K562 (cell line): ENCODE measurements at regions not wholly inside any gene's neighbourhood (a gene's known extent, or its start where the extent isn't known, plus 50 kb on each side); places are given as distances from the start of the nearest gene placed in this dataset.

Source experiments
- ATAC-seq: fragments of 200-7000 bp; cut with Tn5 transposase; 3 replicates; pipeline ENCODE4 v1.9.1; 2020; ENCODE audit warnings: moderate library complexity
- BruUV-seq: library from RNA; stranded (reverse); fragments of 400-500 nt; replicated peaks from 2 replicates; lab custom pipeline; 2021; lab: Mats Ljungman, UMichigan
- CTCF ChIA-PET: fragments of 300-600 bp; formaldehyde crosslinking; extraction: SDS; loops from one replicate; lab custom pipeline; 2021; ENCODE audit warnings: low intra/inter-chr PET ratio; lab: Yijun Ruan, JAX
- POLR2A ChIA-PET: fragments of 300-600, 350-650 bp; sonication (Branson Sonifier 250); formaldehyde crosslinking; extraction: SDS; loops from one replicate; lab custom pipeline; 2021; ENCODE audit warnings: antibody characterized with exemption, inconsistent platforms; lab: Yijun Ruan, JAX
- DNase-seq, 4 experiments: peaks; one replicate each; pipeline versions ENCODE4 v3.0.0 to v3.0.0-alpha.2; 2011 to 2018; ENCODE audit warnings: low spot score in 3 of 4, mixed read lengths in 3 of 4; ENCODE audit errors: extremely low read depth in 1 of 4
- FAIRE-seq: peaks from 2 replicates; lab custom pipeline; 2011; peaks lifted over from hg19 to GRCh38; lab: Jason Lieb, UNC
- H2AFZ ChIP-seq: 2 replicates; pipeline ENCODE4 v1.6.0; 2011; ENCODE audit warnings: low read depth, low read length, control low read depth, inconsistent platforms
- H3K27ac ChIP-seq: fragments of 200-600 bp; 3 replicates; pipeline ENCODE4 v1.8.0; 2011; ENCODE audit warnings: low read depth, mild to moderate bottlenecking, control low read depth, inconsistent platforms, low read length, moderate library complexity, mixed read lengths; ENCODE audit errors: extremely low read depth
- H3K27me3 ChIP-seq, 2 experiments: fragments of 300-600 bp in 1 of 2; 2 replicates in 1 of 2; 3 replicates in 1 of 2; pipeline versions ENCODE4 v1.6.0 to v1.8.0; 2011; ENCODE audit warnings: inconsistent platforms in 2 of 2, low read length in 2 of 2, mild to moderate bottlenecking in 1 of 2, mixed read lengths in 1 of 2, moderate library complexity in 1 of 2; ENCODE audit not compliant: control insufficient read depth in 2 of 2, insufficient read depth in 2 of 2
- H3K36me3 ChIP-seq: fragments of 300-600 bp; 3 replicates; pipeline ENCODE4 v1.8.0; 2011; ENCODE audit warnings: mild to moderate bottlenecking, low read length, inconsistent platforms; ENCODE audit not compliant: control insufficient read depth, insufficient read depth
- H3K4me1 ChIP-seq, 2 experiments: fragments of 200-600 bp in 1 of 2; replicated peaks in 1 of 2; 2 replicates in 1 of 2; 3 replicates in 1 of 2; pipeline versions ENCODE4 v1.5.1 to v1.8.0; 2011; ENCODE audit warnings: inconsistent platforms in 2 of 2, low read length in 2 of 2, mild to moderate bottlenecking in 1 of 2, mixed read lengths in 1 of 2, moderate library complexity in 1 of 2; ENCODE audit not compliant: control insufficient read depth in 2 of 2, insufficient read depth in 2 of 2
- H3K4me2 ChIP-seq: 2 replicates; pipeline ENCODE4 v1.6.1; 2011; ENCODE audit warnings: low read length, control low read depth, inconsistent platforms, mixed read lengths; ENCODE audit not compliant: insufficient read depth
- H3K4me3 ChIP-seq: fragments of 200-600 bp; sonication (generic), shearing (Covaris generic); 2 replicates; pipeline ENCODE4 v1.5.1; 2016; ENCODE audit warnings: control low read depth, inconsistent platforms
- H3K79me2 ChIP-seq: fragments of 200-600 bp; 3 replicates; pipeline ENCODE4 v1.8.0; 2011; ENCODE audit warnings: low read length, inconsistent platforms; ENCODE audit not compliant: control insufficient read depth, insufficient read depth
- H3K9ac ChIP-seq, 2 experiments: 2 replicates each; pipeline versions ENCODE4 v1.6.0 to v1.6.1; 2011; ENCODE audit warnings: low read depth in 2 of 2, low read length in 2 of 2, control low read depth in 1 of 2, inconsistent platforms in 1 of 2, mild to moderate bottlenecking in 1 of 2, mixed read lengths in 1 of 2; ENCODE audit not compliant: insufficient read depth in 1 of 2
- H3K9me1 ChIP-seq: one replicate; pipeline ENCODE4 v1.6.0; 2011; ENCODE audit warnings: inconsistent platforms, mild to moderate bottlenecking, low read length, moderate library complexity; ENCODE audit not compliant: control insufficient read depth, insufficient read depth
- H3K9me3 ChIP-seq: replicated peaks from 2 replicates; pipeline ENCODE4 v1.5.1; 2011; ENCODE audit warnings: low read depth, low read length, inconsistent platforms; ENCODE audit not compliant: control insufficient read depth, insufficient read depth
- H4K20me1 ChIP-seq: replicated peaks from 2 replicates; pipeline ENCODE4 v1.6.1; 2011; ENCODE audit warnings: low read length, inconsistent platforms, mixed read lengths; ENCODE audit not compliant: control insufficient read depth, insufficient read depth
- ATF1 ChIP-seq, 2 experiments: fragments of 450-650 bp in 1 of 2; IDR thresholded peaks; 2 replicates each; pipeline ENCODE4 v1.6.1; 2016; ENCODE audit warnings: missing compliant biosample characterization in 1 of 2, missing genetic modification characterization in 1 of 2
- CSDE1 ChIP-seq, 2 experiments: fragments of 450-650 bp; IDR thresholded peaks; 2 replicates each; pipeline ENCODE4 v1.6.1; 2016; ENCODE audit warnings: mild to moderate bottlenecking in 1 of 2
- DDX20 ChIP-seq: fragments of 450-650 bp; IDR thresholded peaks from 2 replicates; pipeline ENCODE4 v1.6.1; 2016; ENCODE audit warnings: missing genetic modification characterization, low read depth, mild to moderate bottlenecking, missing compliant biosample characterization, moderate library complexity
- KDM2B ChIP-seq: fragments of 250-450 bp; sonication (Bioruptor Pico); IDR thresholded peaks from 2 replicates; pipeline ENCODE4 v1.8.0; 2021; ENCODE audit warnings: mild to moderate bottlenecking, moderate library complexity
- LARP7 ChIP-seq: fragments of 450-650 bp; IDR thresholded peaks from 2 replicates; pipeline ENCODE4 v1.6.1; 2016
- PTBP1 ChIP-seq: fragments of 200-400 bp; formaldehyde crosslinking; IDR thresholded peaks from 2 replicates; pipeline ENCODE4 v1.6.1; 2017; ENCODE audit warnings: low read depth, low read length
- PTRF ChIP-seq: fragments of 450-650 bp; IDR thresholded peaks from 2 replicates; pipeline ENCODE4 v1.6.1; 2016; ENCODE audit warnings: mild to moderate bottlenecking, missing genetic modification characterization, missing compliant biosample characterization
- RAD21 ChIP-seq, 2 experiments: fragments of 250-450 bp in 1 of 2; fragments of 450-650 bp in 1 of 2; sonication (Bioruptor Pico) in 1 of 2; formaldehyde crosslinking in 1 of 2; IDR thresholded peaks in 1 of 2; conservative IDR thresholded peaks in 1 of 2; 2 replicates each; pipeline versions ENCODE4 v1.4.0 to v1.8.0; 2020 to 2022; ENCODE audit warnings: mild to moderate bottlenecking in 2 of 2, moderate library complexity in 1 of 2
- STAT5B ChIP-seq: fragments of 250-450 bp; sonication (Bioruptor Pico); IDR thresholded peaks from 2 replicates; pipeline ENCODE4 v1.8.0; 2021; ENCODE audit warnings: mild to moderate bottlenecking, inconsistent platforms
- TAF1 ChIP-seq: IDR thresholded peaks from 2 replicates; pipeline ENCODE4 v1.6.1; 2011; ENCODE audit warnings: mild to moderate bottlenecking, low read length, moderate library complexity; ENCODE audit not compliant: insufficient read depth, control insufficient read depth, severe bottlenecking; ENCODE audit errors: extremely low read depth
- ZNF232 ChIP-seq: sonication (generic); formaldehyde crosslinking; IDR thresholded peaks from 2 replicates; pipeline ENCODE4 v1.8.0; 2022; ENCODE audit warnings: mild to moderate bottlenecking, missing genetic modification reagents
- ZNF311 ChIP-seq: fragments of 250-450 bp; sonication (Bioruptor Pico); IDR thresholded peaks from 2 replicates; pipeline ENCODE4 v1.4.0; 2020; ENCODE audit warnings: mild to moderate bottlenecking, moderate library complexity
- WGBS: fragments of 100-300 bp; shearing (Covaris generic); methylation state at CpG from one replicate; pipeline ENCODE4 v1.1.6; 2016; ENCODE audit warnings: low coverage, mixed read lengths; ENCODE audit not compliant: insufficient coverage; ENCODE audit errors: missing lambda C conversion rate; 5-methylcytosine and 5-hydroxymethylcytosine counted together
- in situ Hi-C: fragments of 300-500 bp; cut with MboI; formaldehyde crosslinking; loops from 4 replicates; pipeline ENCODE4 v1.15.0; 2018; ENCODE audit warnings: inconsistent platforms, mixed read lengths
- intact Hi-C: fragments of 100-400 bp; cut with micrococcal nuclease; formaldehyde crosslinking; loops from 2 replicates; pipeline ENCODE4 v1.14.2; 2022
- TF ChIP-seq, protein P1 (sequence below): sonication (generic); formaldehyde crosslinking; IDR thresholded peaks from 2 replicates; pipeline ENCODE4 v1.8.0; 2023; ENCODE audit warnings: mild to moderate bottlenecking, missing genetic modification reagents
- TF ChIP-seq, protein P2 (sequence below): fragments of 250-450 bp; sonication (Bioruptor Pico); IDR thresholded peaks from 2 replicates; pipeline ENCODE4 v1.9.0; 2021; ENCODE audit warnings: mild to moderate bottlenecking, inconsistent platforms
- TF ChIP-seq, protein P3 (sequence below): fragments of 250-450 bp; sonication (Bioruptor Pico); IDR thresholded peaks from 2 replicates; pipeline ENCODE4 v1.5.0; 2020; ENCODE audit warnings: mild to moderate bottlenecking, borderline replicate concordance
- TF ChIP-seq, protein P4 (sequence below): fragments of 250-450 bp; sonication (Bioruptor Pico); IDR thresholded peaks from 2 replicates; pipeline ENCODE4 v1.5.1; 2021; ENCODE audit warnings: mild to moderate bottlenecking

DNA sequence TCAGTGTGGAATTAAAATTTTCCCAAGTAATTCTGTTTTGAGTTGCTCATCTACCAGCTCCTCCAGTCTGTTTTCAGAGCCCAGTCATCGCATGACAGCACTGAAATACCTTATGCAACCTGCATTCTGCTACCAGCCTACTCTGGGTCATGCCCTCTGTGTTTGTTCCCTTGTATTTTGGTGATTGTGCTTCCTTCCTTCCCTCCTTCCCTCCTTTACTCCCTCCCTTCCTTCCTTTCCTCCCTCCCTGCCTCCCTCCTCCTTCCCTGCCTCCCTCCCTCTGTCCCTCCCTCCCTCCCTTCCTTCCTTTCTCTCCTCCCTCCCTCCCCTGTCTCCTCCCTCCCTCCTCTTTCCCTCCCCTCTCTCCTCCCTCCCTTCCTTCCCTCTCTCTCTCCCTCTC, 289.6 kb downstream of the CDH2 start:
- H4K20me1 ChIP-seq: no peaks in the 10 kb centered on the region
- no TSS peak for BruUV-seq
- no peak overlapping the region for H3K4me2 ChIP-seq
- WGBS: 0% methylated on average over 1 of the region's 1 CpG
- intact Hi-C loops (no loop called here), in situ Hi-C loops (no loop called here)
- no peak overlapping the region for H3K27ac ChIP-seq
- ATAC-seq (no peak), FAIRE-seq (no peak), DNase-seq (no peak)
- no peak overlapping the region for H3K4me3 ChIP-seq
- no peaks in the 10 kb centered on the region for H3K9me3 ChIP-seq
- H3K79me2 ChIP-seq: no peaks in the 10 kb centered on the region
- ChIA-PET POLR2A (no interaction called here), CTCF (no interaction called here)
- no peaks in the 10 kb centered on the region for H3K9me1 ChIP-seq
- H3K27me3 ChIP-seq: no peaks in the 10 kb centered on the region
- no peak overlapping the region for H3K9ac ChIP-seq
- no peaks in the 10 kb centered on the region for H3K4me1 ChIP-seq
- no peaks in the 10 kb centered on the region for H3K36me3 ChIP-seq
- H2AFZ ChIP-seq: no peak overlapping the region
- TF ChIP-seq PTBP1 (no peak), ZNF232 (no peak), KDM2B (CRISPR knock-in tag) (no peak), TAF1 (no peak), LARP7 (no peak), DDX20 (tag) (no peak), ZNF311 (no peak), PTRF (tag) (no peak), CSDE1 (IDR thresholded peaks at IDR 0.05) (no peak), STAT5B (CRISPR knock-in tag) (no peak), ATF1 (CRISPR knock-in tag; IDR thresholded peaks at IDR 0.05) (no peak), ATF1 (tag; IDR thresholded peaks at IDR 0.05) (no peak), RAD21 (CRISPR knock-in tag; conservative IDR thresholded peaks at IDR 0.05 in 1 of 2, IDR thresholded peaks at IDR 0.05 in 1 of 2) (no peak)
- TF ChIP-seq, protein P1, sequence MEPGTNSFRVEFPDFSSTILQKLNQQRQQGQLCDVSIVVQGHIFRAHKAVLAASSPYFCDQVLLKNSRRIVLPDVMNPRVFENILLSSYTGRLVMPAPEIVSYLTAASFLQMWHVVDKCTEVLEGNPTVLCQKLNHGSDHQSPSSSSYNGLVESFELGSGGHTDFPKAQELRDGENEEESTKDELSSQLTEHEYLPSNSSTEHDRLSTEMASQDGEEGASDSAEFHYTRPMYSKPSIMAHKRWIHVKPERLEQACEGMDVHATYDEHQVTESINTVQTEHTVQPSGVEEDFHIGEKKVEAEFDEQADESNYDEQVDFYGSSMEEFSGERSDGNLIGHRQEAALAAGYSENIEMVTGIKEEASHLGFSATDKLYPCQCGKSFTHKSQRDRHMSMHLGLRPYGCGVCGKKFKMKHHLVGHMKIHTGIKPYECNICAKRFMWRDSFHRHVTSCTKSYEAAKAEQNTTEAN (CRISPR knock-in tag): no peak
- TF ChIP-seq, protein P2, sequence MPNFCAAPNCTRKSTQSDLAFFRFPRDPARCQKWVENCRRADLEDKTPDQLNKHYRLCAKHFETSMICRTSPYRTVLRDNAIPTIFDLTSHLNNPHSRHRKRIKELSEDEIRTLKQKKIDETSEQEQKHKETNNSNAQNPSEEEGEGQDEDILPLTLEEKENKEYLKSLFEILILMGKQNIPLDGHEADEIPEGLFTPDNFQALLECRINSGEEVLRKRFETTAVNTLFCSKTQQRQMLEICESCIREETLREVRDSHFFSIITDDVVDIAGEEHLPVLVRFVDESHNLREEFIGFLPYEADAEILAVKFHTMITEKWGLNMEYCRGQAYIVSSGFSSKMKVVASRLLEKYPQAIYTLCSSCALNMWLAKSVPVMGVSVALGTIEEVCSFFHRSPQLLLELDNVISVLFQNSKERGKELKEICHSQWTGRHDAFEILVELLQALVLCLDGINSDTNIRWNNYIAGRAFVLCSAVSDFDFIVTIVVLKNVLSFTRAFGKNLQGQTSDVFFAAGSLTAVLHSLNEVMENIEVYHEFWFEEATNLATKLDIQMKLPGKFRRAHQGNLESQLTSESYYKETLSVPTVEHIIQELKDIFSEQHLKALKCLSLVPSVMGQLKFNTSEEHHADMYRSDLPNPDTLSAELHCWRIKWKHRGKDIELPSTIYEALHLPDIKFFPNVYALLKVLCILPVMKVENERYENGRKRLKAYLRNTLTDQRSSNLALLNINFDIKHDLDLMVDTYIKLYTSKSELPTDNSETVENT: no peak
- TF ChIP-seq, protein P3, sequence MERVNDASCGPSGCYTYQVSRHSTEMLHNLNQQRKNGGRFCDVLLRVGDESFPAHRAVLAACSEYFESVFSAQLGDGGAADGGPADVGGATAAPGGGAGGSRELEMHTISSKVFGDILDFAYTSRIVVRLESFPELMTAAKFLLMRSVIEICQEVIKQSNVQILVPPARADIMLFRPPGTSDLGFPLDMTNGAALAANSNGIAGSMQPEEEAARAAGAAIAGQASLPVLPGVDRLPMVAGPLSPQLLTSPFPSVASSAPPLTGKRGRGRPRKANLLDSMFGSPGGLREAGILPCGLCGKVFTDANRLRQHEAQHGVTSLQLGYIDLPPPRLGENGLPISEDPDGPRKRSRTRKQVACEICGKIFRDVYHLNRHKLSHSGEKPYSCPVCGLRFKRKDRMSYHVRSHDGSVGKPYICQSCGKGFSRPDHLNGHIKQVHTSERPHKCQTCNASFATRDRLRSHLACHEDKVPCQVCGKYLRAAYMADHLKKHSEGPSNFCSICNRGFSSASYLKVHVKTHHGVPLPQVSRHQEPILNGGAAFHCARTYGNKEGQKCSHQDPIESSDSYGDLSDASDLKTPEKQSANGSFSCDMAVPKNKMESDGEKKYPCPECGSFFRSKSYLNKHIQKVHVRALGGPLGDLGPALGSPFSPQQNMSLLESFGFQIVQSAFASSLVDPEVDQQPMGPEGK: no peak
- TF ChIP-seq, protein P4, sequence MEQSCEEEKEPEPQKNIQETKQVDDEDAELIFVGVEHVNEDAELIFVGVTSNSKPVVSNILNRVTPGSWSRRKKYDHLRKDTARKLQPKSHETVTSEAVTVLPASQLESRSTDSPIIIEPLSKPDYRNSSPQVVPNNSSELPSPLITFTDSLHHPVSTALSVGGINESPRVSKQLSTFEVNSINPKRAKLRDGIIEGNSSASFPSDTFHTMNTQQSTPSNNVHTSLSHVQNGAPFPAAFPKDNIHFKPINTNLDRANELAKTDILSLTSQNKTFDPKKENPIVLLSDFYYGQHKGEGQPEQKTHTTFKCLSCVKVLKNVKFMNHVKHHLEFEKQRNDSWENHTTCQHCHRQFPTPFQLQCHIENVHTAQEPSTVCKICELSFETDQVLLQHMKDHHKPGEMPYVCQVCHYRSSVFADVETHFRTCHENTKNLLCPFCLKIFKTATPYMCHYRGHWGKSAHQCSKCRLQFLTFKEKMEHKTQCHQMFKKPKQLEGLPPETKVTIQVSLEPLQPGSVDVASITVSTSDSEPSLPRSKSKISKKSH (CRISPR knock-in tag): no peak
